H9 (cell line): ENCODE measurements at regions not wholly inside any gene's neighbourhood (a gene's known extent, or its start where the extent isn't known, plus 50 kb on each side); places are given as distances from the start of the nearest gene placed in this dataset.

Experiments
- DNase-seq: peaks from one replicate; pipeline ENCODE4 v3.0.0-alpha.2; 2017
- H2AFZ ChIP-seq: one replicate; pipeline ENCODE4 v1.6.1; 2013; ENCODE audit warnings: mild to moderate bottlenecking, low read length, control low read depth, moderate library complexity
- H2AK5ac ChIP-seq: 2 replicates; pipeline ENCODE4 v1.6.1; 2013; ENCODE audit warnings: low read length, control low read depth, mixed read lengths; ENCODE audit not compliant: insufficient read length
- H2BK120ac ChIP-seq: one replicate; pipeline ENCODE4 v1.6.1; 2013; ENCODE audit warnings: low read depth, mild to moderate bottlenecking, low read length, control low read depth, inconsistent platforms; ENCODE audit not compliant: poor library complexity, severe bottlenecking
- H2BK12ac ChIP-seq: 2 replicates; pipeline ENCODE4 v1.6.1; 2013; ENCODE audit warnings: low read length, control low read depth, mixed read lengths, low read depth; ENCODE audit not compliant: insufficient read length
- H2BK15ac ChIP-seq: 2 replicates; pipeline ENCODE4 v1.6.1; 2013; ENCODE audit warnings: low read depth, low read length, control low read depth
- H2BK20ac ChIP-seq: one replicate; pipeline ENCODE4 v1.6.1; 2013; ENCODE audit warnings: low read depth, mild to moderate bottlenecking, low read length, control low read depth, inconsistent platforms; ENCODE audit not compliant: poor library complexity, severe bottlenecking
- H2BK5ac ChIP-seq: 2 replicates; pipeline ENCODE4 v1.6.1; 2013; ENCODE audit warnings: low read length, control low read depth, mixed read lengths; ENCODE audit not compliant: insufficient read length
- H3K14ac ChIP-seq: 2 replicates; pipeline ENCODE4 v1.6.1; 2013; ENCODE audit warnings: low read length, control low read depth; ENCODE audit not compliant: insufficient read depth
- H3K18ac ChIP-seq: 2 replicates; pipeline ENCODE4 v1.6.1; 2013; ENCODE audit warnings: low read depth, mild to moderate bottlenecking, mixed read lengths, low read length, control low read depth; ENCODE audit not compliant: insufficient read length
- H3K23ac ChIP-seq: 2 replicates; pipeline ENCODE4 v1.6.1; 2013; ENCODE audit warnings: low read length, control low read depth, mixed read lengths, low read depth; ENCODE audit not compliant: insufficient read length
- H3K23me2 ChIP-seq: 2 replicates; pipeline ENCODE4 v1.6.1; 2013; ENCODE audit warnings: low read depth, mild to moderate bottlenecking, mixed read lengths, low read length, control low read depth; ENCODE audit not compliant: insufficient read length, poor library complexity, severe bottlenecking
- H3K27ac ChIP-seq: 2 replicates; pipeline ENCODE4 v1.5.1; 2013; ENCODE audit warnings: low read length, control low read depth, mixed read lengths, low read depth; ENCODE audit not compliant: insufficient read length
- H3K27me3 ChIP-seq: 2 replicates; pipeline ENCODE4 v1.6.1; 2013; ENCODE audit warnings: low read length, control low read depth, inconsistent platforms; ENCODE audit not compliant: insufficient read depth
- H3K4ac ChIP-seq: 2 replicates; pipeline ENCODE4 v1.6.1; 2013; ENCODE audit warnings: low read depth, mild to moderate bottlenecking, control low read depth, inconsistent platforms, low read length, moderate library complexity
- H3K4me1 ChIP-seq: 2 replicates; pipeline ENCODE4 v1.6.1; 2013; ENCODE audit warnings: low read length, control low read depth, inconsistent platforms; ENCODE audit not compliant: insufficient read depth
- H3K4me2 ChIP-seq: 2 replicates; pipeline ENCODE4 v1.6.1; 2013; ENCODE audit warnings: low read length, control low read depth, mixed read lengths; ENCODE audit not compliant: insufficient read length, insufficient read depth
- H3K56ac ChIP-seq: 2 replicates; pipeline ENCODE4 v1.6.1; 2013; ENCODE audit warnings: low read depth, mild to moderate bottlenecking, mixed read lengths, low read length, control low read depth; ENCODE audit not compliant: insufficient read length
- H3K79me1 ChIP-seq: 2 replicates; pipeline ENCODE4 v1.6.1; 2013; ENCODE audit warnings: low read depth, mild to moderate bottlenecking, moderate library complexity, low read length, control low read depth, inconsistent platforms; ENCODE audit not compliant: insufficient read depth, poor library complexity, severe bottlenecking
- H3K79me2 ChIP-seq: 2 replicates; pipeline ENCODE4 v1.6.1; 2013; ENCODE audit warnings: low read length, control low read depth, inconsistent platforms; ENCODE audit not compliant: insufficient read depth
- H3K9ac ChIP-seq: 2 replicates; pipeline ENCODE4 v1.6.1; 2013; ENCODE audit warnings: low read length, control low read depth, mixed read lengths; ENCODE audit not compliant: insufficient read length; ENCODE audit errors: extremely low read depth
- H3K9me3 ChIP-seq: one replicate; pipeline ENCODE4 v1.6.1; 2013; ENCODE audit warnings: low read depth, low read length, inconsistent platforms; ENCODE audit not compliant: control insufficient read depth
- H3T11ph ChIP-seq: one replicate; pipeline ENCODE4 v1.6.1; 2013; ENCODE audit warnings: mild to moderate bottlenecking, low read length, control low read depth, inconsistent platforms
- H4K20me1 ChIP-seq: one replicate; pipeline ENCODE4 v1.6.1; 2013; ENCODE audit not compliant: control insufficient read depth, insufficient read length, insufficient read depth
- H4K5ac ChIP-seq: 2 replicates; pipeline ENCODE4 v1.6.1; 2013; ENCODE audit warnings: low read depth, mild to moderate bottlenecking, mixed read lengths, low read length, control low read depth; ENCODE audit not compliant: insufficient read length
- H4K8ac ChIP-seq: replicated peaks from 2 replicates; pipeline ENCODE4 v1.6.1; 2013; ENCODE audit warnings: low read length, control low read depth, mixed read lengths, low read depth; ENCODE audit not compliant: insufficient read length
- H4K91ac ChIP-seq: 2 replicates; pipeline ENCODE4 v1.6.1; 2013; ENCODE audit warnings: low read depth, mild to moderate bottlenecking, moderate library complexity, mixed read lengths, low read length, control low read depth; ENCODE audit not compliant: insufficient read length
- H3K27ac Mint-ChIP-seq, 3 experiments: 2 replicates in 2 of 3; 3 replicates in 1 of 3; pipeline ENCODE4 v1.8.0; 2020 to 2021; ENCODE audit warnings: mixed read lengths in 3 of 3, mild to moderate bottlenecking in 1 of 3, moderate library complexity in 1 of 3
- H3K27me3 Mint-ChIP-seq: 2 replicates; pipeline ENCODE4 v1.8.0; 2021; ENCODE audit warnings: low read depth, mild to moderate bottlenecking, moderate library complexity, mixed read lengths
- H3K36me3 Mint-ChIP-seq, 3 experiments: 2 replicates in 2 of 3; 3 replicates in 1 of 3; pipeline ENCODE4 v1.8.0; 2020 to 2021; ENCODE audit warnings: low read depth in 3 of 3, mixed read lengths in 3 of 3; ENCODE audit not compliant: insufficient read depth in 1 of 3
- H3K4me1 Mint-ChIP-seq, 2 experiments: 2 replicates each; pipeline ENCODE4 v1.8.0; 2020; ENCODE audit warnings: mixed read lengths in 2 of 2
- H3K4me3 Mint-ChIP-seq, 2 experiments: 2 replicates in 1 of 2; 3 replicates in 1 of 2; pipeline ENCODE4 v1.8.0; 2020 to 2021; ENCODE audit warnings: mild to moderate bottlenecking in 2 of 2, mixed read lengths in 2 of 2, moderate library complexity in 1 of 2
- H3K9me3 Mint-ChIP-seq, 2 experiments: 2 replicates in 1 of 2; 3 replicates in 1 of 2; pipeline ENCODE4 v1.8.0; 2020; ENCODE audit warnings: mild to moderate bottlenecking in 2 of 2, mixed read lengths in 2 of 2, moderate library complexity in 1 of 2
- CTCF ChIP-seq: fragments of 200-600 bp; sonication (generic); conservative IDR thresholded peaks from 3 replicates; pipeline ENCODE4 v1.8.0; 2021; ENCODE audit warnings: antibody characterized with exemption, mild to moderate bottlenecking
- WGBS: extraction: QIAGEN DNeasy Blood & Tissue Kit; methylation state at CpG from one replicate; pipeline ENCODE4 v1.1.7; 2013; ENCODE audit warnings: missing lambda C conversion rate, low lambda C conversion rate, mixed read lengths; ENCODE audit not compliant: insufficient read length; ENCODE audit errors: extremely low coverage; 5-methylcytosine and 5-hydroxymethylcytosine counted together

DNA sequence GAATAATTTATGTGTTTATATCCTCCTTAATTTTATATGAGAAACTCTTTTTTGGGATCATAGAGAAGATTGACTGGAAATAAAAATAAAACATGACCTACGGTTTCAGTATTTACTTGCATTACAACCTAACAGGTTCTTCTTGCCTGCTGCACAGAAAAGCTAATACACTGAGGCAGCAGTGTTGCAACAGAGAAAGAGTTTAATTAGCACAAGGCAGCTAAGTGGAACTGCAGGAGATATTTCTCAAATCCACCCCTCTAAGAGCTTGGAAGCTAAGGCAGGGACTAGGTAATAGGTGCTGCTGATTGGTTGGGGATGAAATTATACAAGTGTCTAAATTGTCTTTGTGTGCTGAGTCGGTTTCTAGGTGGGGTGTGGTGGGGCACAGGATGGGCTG lies 380.9 kb downstream of the DIRAS2 start:
- TF ChIP-seq CTCF: no peak
- Histone ChIP-seq H4K20me1 (no peaks in the 10 kb centered on the region), H3K9me3 (no peaks in the 10 kb centered on the region), H2BK120ac (no peak overlapping the region), H4K5ac (no peak overlapping the region), H2BK20ac (no peak overlapping the region), H3K4me2 (no peak overlapping the region), H2AK5ac (no peak overlapping the region), H4K91ac (no peak overlapping the region), H3K14ac (no peak overlapping the region), H2AFZ (no peak overlapping the region), H4K8ac (no peak overlapping the region), H3K23me2 (no peaks in the 10 kb centered on the region), H3K9ac (no peak overlapping the region), H3K4me1 (no peaks in the 10 kb centered on the region), H3K18ac (no peak overlapping the region), H3K23ac (no peak overlapping the region), H3K56ac (no peak overlapping the region), H2BK5ac (no peak overlapping the region), H2BK15ac (no peak overlapping the region), H3K4ac (no peak overlapping the region), H3K27me3 (no peaks in the 10 kb centered on the region), H2BK12ac (no peak overlapping the region), H3K27ac (no peak overlapping the region), H3K79me2 (no peaks in the 10 kb centered on the region; the same call in 1 of the 2 replicates), H3T11ph (no peak overlapping the region), H3K79me1 (no peaks in the 10 kb centered on the region)
- Mint-ChIP-seq H3K36me3 (peaks cover 5 to 11% (median 7%) of the 10 kb centered on the region in 3 experiments; a peak in 4 of 7 replicates), H3K4me1 (peaks cover 8% of the 10 kb centered on the region in 2 experiments), H3K4me3 (no peak overlapping the region), H3K27ac (no peak overlapping the region), H3K9me3 (peaks cover 12% of the 10 kb centered on the region in 2 experiments), H3K27me3 (no peaks in the 10 kb centered on the region)
- DNase-seq: no peak
- WGBS: no CpG with 5 or more reads among the region's 2 CpGs
